Kidney epithelial cell (primary cell): ENCODE measurements at regions not wholly inside any gene's neighbourhood (a gene's known extent, or its start where the extent isn't known, plus 50 kb on each side); places are given as distances from the start of the nearest gene placed in this dataset.

Experiments
- DNase-seq: peaks from one replicate; pipeline ENCODE4 v3.0.0-alpha.2; 2010; ENCODE audit warnings: low read depth
- H3K27me3 ChIP-seq: 2 replicates; pipeline ENCODE4 v1.6.0; 2011; ENCODE audit warnings: low read length; ENCODE audit not compliant: control insufficient read depth, insufficient read depth
- H3K36me3 ChIP-seq: 2 replicates; pipeline ENCODE4 v1.5.1; 2011; ENCODE audit warnings: low read length; ENCODE audit not compliant: control insufficient read depth, insufficient read depth
- H3K4me3 ChIP-seq: 2 replicates; pipeline ENCODE4 v1.5.1; 2011; ENCODE audit warnings: low read depth, mild to moderate bottlenecking, control low read depth, low read length
- TF ChIP-seq, protein P1 (sequence below): IDR thresholded peaks from 2 replicates; pipeline ENCODE4 v1.5.1; 2011; ENCODE audit warnings: mild to moderate bottlenecking, moderate library complexity, low read length, control low read depth, inconsistent platforms; ENCODE audit not compliant: insufficient read depth, poor library complexity, severe bottlenecking

- Histone ChIP-seq H3K36me3 (no peaks in the 10 kb centered on the region), H3K4me3 (no peak overlapping the region), H3K27me3 (no peaks in the 10 kb centered on the region)
- TF ChIP-seq, protein P1, sequence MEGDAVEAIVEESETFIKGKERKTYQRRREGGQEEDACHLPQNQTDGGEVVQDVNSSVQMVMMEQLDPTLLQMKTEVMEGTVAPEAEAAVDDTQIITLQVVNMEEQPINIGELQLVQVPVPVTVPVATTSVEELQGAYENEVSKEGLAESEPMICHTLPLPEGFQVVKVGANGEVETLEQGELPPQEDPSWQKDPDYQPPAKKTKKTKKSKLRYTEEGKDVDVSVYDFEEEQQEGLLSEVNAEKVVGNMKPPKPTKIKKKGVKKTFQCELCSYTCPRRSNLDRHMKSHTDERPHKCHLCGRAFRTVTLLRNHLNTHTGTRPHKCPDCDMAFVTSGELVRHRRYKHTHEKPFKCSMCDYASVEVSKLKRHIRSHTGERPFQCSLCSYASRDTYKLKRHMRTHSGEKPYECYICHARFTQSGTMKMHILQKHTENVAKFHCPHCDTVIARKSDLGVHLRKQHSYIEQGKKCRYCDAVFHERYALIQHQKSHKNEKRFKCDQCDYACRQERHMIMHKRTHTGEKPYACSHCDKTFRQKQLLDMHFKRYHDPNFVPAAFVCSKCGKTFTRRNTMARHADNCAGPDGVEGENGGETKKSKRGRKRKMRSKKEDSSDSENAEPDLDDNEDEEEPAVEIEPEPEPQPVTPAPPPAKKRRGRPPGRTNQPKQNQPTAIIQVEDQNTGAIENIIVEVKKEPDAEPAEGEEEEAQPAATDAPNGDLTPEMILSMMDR, result no peak
- DNase-seq, result no peak
Observed at GRCh38 chr6:66538551-66539135, 831.6 kb upstream of the EYS start.

DNA sequence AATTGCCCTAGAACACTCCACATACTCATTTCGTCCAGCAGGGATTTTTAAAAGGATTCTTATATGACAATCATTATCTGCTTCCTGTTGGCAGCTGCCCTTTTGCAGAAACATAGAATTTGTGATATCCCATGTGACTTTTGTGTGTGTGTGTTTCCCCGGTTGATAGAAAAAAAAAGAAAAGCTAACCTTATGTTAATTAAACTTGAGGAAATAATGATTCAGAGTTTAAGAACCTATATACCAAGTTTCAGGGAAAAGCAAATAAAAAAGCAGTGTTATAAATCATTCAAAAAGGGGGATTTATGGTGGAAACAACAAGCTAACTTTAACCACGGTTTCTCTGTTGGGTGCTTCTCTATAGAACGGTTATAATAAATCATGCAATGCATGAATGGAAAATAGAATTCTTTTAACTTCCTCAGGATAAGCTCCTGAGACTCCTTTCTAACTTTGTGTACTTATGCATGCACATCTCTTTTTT lies 826.9 kb upstream of the EYS start:
- TF ChIP-seq, protein P1, result no peak
- Histone ChIP-seq H3K27me3 (no peaks in the 10 kb centered on the region), H3K36me3 (no peaks in the 10 kb centered on the region), H3K4me3 (no peak overlapping the region)
- DNase-seq, result no peak

DNA sequence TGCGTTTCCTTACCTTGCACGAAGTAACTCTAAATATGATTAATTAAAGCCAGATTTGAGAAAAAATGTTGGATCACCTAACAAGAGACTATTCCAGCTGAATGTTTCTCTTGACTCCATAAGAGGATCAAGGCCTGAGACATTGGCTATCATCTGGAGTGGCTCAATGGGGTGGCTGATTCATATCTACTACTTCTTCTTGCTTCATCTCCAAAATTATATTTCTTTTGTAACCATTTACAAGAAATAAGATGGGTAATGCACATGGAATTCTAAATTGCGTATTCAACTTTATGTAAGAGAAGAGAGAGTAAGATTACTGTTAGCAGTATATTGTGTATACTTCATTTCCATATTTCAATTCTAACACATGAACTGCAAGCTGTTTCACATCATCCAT lies 819.0 kb upstream of the EYS start:
- Histone ChIP-seq H3K36me3 (no peaks in the 10 kb centered on the region), H3K27me3 (no peaks in the 10 kb centered on the region), H3K4me3 (no peak overlapping the region)
- TF ChIP-seq, protein P1, result no peak
- DNase-seq, result no peak

DNA sequence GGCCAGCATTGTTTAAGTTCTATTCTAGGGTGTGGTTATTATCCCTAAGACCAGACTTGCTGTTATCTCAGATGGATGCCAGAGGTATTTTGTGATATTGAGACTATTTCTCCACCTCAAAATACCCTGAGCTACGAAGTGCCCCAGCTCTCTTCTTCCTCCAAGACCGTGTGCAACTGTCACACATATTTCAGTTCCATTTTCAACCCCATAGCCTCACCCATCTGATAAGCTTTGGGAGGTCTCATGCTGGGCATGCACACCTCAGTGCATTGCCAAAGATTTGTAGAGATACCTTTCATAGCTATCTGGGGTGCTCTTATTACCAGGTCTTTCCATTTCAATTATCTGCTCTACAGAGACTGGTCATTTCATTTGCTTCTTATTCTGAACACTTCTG lies 815.8 kb upstream of the EYS start:
- Histone ChIP-seq H3K27me3 (no peaks in the 10 kb centered on the region), H3K36me3 (no peaks in the 10 kb centered on the region), H3K4me3 (no peak overlapping the region)
- TF ChIP-seq, protein P1, result no peak
- DNase-seq, result no peak

GRCh38 chr6:66516377-66516776 lies 809.4 kb upstream of the EYS start:
- TF ChIP-seq, protein P1, result no peak
- Histone ChIP-seq H3K36me3 (no peaks in the 10 kb centered on the region), H3K4me3 (no peak overlapping the region), H3K27me3 (no peaks in the 10 kb centered on the region)
- no peak for DNase-seq

DNA sequence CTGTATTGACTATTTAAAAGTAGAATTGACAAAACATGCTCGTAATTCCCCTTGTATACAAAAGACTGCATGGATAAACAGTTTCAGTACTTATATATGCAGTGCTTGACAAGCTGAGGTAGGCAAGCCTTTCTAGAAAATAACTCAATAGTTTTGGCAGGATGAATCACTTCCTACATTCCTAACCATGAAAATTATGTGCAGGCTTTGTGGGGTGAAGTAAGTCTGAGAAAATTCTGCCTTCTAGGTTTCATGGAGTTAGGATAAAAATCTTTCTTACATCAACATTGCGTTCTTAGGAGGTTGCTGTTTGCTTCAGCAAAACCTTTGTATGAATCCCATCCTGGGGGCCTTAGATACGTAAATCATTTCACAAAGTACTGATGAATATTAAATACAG lies 801.4 kb upstream of the EYS start:
- DNase-seq, result no peak
- H3K4me3 ChIP-seq, result no peak overlapping the region
- TF ChIP-seq, protein P1, result no peak
- no peaks in the 10 kb centered on the region for H3K27me3 ChIP-seq
- no peaks in the 10 kb centered on the region for H3K36me3 ChIP-seq
